DMS153 treated with DMSO at 0.1 percent for 48 hours (cell line): ENCODE measurements at regions not wholly inside any gene's neighbourhood (a gene's known extent, or its start where the extent isn't known, plus 50 kb on each side); places are given as distances from the start of the nearest gene placed in this dataset.
"Not testable (repeated sequence)": the region's sequence is repeated elsewhere in the genome, so short reads cannot be mapped to it uniquely, and the experiment has no call there.

Experiments
- DNase-seq: peaks from one replicate; lab custom pipeline; 2025; ENCODE audit not compliant: unreplicated experiment; lab: John Stamatoyannopoulos, UW

DNA sequence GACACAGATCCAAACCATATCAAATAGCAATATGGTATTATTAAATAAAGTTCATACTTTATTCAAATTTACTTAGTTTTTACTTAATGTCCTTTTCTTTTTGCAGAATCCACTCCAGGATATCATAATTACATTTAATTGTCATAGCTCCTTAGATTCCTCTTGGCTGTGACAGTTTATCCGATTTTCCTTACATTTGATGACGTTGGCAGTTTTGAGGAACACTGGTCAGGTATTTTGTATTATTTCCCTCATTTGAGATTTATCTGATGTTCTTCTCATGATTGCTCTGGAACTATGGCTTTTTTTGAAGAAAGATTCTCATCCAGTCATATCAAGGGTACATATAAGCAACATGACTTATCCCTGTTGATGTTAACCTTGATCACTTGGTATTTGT lies 198.3 kb upstream of the STAC start:
- no peak for DNase-seq

- DNase-seq: not testable (repeated sequence)
Measured at GRCh38 chr3:36187197-36187596, 193.1 kb upstream of the STAC start.

- no peak for DNase-seq
Measured at GRCh38 chr3:36192901-36193300, 187.4 kb upstream of the STAC start.

- no peak for DNase-seq
Measured at GRCh38 chr3:36193448-36193847, 186.9 kb upstream of the STAC start.

- DNase-seq: no peak
Measured at GRCh38 chr3:36196058-36196457, 184.2 kb upstream of the STAC start.

DNA sequence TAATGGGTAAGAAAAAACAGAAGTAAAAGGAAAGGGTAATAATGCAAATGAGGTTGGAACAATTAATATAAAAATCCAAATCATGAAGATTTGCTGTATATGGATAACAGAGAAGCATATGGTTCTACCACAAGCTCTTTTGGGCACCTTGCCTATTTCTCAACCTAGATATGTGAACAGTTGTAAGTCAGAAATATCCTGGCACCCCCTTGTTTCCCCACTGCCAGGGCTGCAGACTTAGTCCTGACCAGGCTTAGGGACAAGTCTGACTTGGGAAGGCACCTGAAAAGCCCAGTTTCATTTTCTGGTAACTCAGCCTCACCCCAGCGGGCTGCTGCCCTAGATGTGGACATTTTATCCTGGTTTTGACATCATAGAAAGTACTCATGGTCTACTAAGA lies 183.2 kb upstream of the STAC start:
- no peak for DNase-seq

GRCh38 chr3:36201546-36201945 lies 178.8 kb upstream of the STAC start:
- no peak for DNase-seq

- DNase-seq: no peak
Measured at GRCh38 chr3:36206956-36207580, 173.2 kb upstream of the STAC start.

DNA sequence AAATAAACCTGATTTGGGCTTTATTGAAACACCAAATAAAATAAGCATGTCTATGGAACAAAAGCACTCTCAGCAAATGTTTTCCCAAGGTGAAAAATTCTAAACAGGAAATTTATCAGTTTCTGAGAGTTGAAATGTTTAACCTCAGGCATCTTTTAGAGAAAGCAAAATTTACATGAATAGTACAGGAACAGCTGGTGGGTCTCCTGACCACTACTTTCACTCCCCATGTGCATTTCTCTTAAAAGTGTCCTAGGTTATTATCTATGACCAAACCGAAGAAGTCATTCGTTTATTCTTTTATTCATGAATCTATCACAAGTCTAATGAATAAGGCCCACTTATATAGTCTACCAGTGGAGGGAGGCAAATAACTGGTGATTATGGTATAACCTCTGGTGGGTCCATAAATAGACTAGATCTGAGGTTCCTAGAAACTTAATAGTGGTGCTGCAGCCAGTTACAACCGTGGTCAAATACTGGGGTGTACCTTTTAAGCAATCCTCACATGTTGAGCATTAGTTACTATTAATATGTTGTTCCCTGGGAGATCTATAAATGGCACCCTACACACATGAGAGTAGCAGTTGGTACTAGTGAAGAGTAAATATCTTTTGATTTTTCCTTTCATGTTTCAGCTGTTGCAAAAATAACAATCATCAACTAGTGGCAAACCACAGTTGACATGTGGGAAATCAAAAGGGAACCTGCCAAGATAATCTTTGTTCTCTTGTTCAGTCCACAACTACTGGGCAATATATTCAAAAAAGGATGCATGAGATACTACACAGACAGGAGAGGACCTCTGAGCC lies 169.3 kb upstream of the STAC start:
- DNase-seq: no peak

DNA sequence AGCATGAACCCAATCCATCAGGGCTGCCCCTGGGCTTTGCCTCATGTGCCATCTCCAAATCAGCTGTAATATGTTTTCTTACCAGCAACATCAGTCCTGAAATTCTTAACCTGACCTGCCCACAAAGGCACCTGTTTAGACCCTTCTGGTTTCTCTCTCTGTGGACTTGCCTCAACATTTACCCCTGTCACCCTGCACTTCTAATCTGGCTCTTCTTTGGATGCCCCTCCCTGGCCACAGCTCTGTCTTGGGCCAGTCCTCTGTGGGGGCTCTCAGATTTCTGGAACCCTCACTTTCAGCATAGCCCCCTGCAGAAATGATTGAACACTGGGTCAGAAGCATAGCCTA lies 168.7 kb upstream of the STAC start:
- no peak for DNase-seq

DNA sequence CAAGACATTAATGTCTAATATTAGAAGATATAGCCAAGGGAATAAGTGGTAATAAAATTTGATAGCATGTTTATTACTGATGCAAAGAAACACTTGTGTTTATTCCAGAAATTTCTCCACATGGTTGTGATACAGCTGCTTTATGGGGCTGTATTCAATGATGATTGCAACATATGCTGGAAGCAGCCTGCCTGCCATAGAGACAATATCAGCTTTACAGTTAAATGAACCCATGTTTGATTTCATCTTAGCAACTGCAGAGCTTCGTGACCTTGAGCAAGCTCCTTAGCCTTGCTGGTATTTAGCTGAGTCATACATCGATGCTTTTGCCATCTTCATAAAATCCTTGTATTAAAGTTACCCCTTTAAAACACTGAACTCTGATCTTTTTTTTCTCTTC lies 168.1 kb upstream of the STAC start:
- no peak for DNase-seq

DNA sequence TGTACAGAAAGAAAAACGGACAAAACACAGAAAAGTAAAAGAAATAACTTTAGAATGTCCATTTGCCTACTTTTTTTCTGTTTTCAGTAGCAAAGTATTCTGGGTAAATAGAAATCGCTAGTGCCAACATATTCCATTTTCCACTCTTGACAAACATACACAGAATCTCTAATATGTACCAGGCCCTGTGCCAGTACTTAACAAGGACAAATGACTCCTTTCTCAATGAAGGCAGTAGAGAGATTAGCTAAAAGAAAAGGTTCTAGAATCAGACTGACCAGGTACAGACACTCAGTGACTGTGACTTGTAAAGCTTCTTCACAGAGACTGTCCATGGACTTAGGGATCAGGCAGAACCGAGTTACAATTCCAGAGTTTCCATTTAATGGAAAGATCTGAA lies 165.8 kb upstream of the STAC start:
- no peak for DNase-seq

GRCh38 chr3:36215241-36215640 lies 165.1 kb upstream of the STAC start:
- no peak for DNase-seq

DNA sequence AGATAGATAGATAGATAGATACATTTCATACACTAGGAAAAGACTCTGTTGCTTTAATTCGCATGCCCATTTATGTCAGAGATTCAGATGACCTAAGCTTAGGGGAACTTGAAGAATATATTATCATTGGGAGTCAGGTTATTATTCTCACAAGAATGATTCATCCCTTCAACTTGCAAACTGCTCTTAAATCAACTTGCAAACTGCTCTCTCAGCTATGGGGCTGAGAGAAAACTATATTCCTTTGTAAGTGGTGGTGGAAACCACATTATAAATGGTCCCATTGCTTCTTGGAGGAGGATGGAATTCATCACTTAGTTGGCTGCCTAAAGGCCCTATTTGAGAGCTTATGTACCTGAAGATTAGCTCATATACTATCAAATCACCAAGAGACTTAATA lies 160.9 kb upstream of the STAC start:
- DNase-seq: no peak

DNA sequence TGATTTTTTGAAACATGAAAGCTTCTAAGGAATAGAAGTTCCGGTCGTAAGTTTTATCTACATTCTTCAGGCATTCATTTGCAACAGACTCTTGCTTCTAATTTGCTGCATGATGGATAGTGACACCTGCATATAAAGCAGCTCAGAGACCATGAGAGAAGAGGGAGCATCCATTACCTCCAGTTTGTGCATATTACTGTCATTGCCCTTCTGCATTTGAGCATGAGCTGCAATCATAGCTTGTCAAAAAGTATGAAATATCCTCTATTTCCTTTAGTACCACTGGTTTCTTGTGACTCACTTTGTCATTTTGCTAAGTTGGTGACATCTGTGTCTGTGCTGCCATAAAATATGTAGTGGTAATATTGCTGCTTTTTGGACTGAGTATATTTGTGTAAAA lies 160.1 kb upstream of the STAC start:
- no peak for DNase-seq

- DNase-seq: no peak
Measured at GRCh38 chr3:36221975-36222374, 158.3 kb upstream of the STAC start.

GRCh38 chr3:36227980-36228379 lies 152.3 kb upstream of the STAC start:
- DNase-seq: peak; percentile 30

DNA sequence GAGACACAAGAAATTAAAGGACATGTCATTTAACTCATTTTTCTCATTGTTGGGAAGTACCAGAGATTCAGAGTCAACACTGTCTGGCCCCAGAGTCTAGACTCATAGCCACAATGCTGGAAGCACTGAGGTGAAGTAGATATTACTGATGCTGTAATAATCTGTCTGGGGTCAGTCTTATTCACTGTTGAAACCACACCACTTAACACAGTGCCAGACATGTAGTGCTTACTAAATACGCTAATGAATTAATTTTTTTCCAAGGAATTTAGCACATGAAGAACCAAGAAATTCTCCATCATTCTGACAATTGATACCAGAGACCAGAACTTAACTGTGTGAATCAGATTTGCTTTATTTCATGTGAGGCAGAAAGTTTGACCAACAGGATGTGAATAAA lies 150.8 kb upstream of the STAC start:
- no peak for DNase-seq

DNA sequence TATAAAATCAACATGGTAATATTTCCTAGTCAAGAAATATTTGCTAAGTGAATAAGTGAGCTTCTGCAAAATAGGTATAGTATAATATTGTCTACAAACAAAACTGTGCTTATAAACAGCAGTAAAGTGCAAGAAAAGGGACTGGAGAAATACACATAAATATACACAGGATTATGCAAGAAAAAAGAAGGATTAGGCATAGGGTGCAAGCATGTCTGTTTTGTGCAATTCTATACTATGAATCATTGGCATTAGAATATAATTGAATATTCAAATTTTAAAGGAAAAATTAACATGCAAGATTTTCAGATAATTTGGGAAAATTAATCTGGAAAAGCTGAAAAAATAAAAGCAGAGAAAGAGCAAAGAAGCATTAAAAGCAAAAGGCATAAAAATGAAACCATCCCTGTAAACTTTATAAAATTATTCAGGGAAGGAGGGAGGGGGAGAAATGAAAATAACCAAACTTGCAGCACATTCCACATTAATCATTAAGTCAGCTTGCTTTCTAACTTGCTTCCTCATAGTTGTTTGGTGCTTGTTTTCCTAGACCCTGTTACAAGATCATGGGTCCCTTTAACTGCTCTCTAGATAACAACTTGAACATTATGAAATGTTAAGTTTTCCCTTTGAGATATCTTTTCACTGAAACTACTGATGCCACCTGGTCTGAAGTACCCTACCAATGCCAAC lies 147.4 kb upstream of the STAC start:
- no peak for DNase-seq

DNA sequence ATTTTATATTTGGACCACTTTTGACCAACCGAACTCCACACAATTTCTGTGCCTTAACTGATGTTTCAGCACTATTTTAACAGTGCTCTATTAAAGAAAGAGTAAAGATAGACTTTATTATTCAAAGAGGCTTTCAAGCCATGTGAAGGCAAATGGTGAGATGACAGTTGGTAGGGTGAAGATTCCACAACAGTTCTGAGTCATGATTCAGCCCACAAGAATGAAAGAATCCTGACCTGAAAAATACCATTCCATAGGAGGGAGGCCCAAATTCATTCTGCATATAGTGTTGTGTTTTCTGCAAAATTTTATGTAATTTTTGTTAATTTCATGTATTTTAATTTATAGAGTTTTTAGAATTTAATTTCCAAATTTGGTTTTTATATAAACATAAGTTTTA lies 135.6 kb upstream of the STAC start:
- no peak for DNase-seq

- DNase-seq: no peak
Measured at GRCh38 chr3:36248374-36248773, 131.9 kb upstream of the STAC start.

DNA sequence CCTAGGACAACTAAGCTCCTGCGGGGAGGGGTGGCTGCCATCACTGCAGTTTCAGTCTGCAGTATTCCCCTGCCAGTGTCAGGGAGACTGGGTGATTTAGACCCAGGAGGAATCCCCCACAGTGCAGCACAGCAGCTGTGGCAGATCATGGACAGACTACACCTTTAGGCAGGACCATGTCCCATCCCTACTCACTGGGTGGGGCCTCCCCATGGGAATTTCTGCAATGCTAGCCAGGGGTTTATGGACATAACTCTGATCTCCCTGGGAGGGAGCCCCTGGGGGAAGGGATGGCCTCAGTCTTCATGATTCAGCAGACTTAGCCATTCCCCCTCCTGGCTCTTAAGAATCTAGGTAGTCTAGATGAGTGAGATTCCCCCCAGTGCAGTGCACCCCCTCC lies 130.1 kb upstream of the STAC start:
- no peak for DNase-seq
